Activated CD8-positive, alpha-beta memory T cell treated with anti-CD3 and anti-CD28 coated beads, Interleukin-2, amount 50 U/mL, for 24 hours (primary cell): ENCODE measurements at regions not wholly inside any gene's neighbourhood (a gene's known extent, or its start where the extent isn't known, plus 50 kb on each side); places are given as distances from the start of the nearest gene placed in this dataset.

Experiments used
- DNase-seq: peaks from one replicate; pipeline ENCODE4 v3.0.0-alpha.2; 2020; ENCODE audit errors: extremely low read depth

DNA sequence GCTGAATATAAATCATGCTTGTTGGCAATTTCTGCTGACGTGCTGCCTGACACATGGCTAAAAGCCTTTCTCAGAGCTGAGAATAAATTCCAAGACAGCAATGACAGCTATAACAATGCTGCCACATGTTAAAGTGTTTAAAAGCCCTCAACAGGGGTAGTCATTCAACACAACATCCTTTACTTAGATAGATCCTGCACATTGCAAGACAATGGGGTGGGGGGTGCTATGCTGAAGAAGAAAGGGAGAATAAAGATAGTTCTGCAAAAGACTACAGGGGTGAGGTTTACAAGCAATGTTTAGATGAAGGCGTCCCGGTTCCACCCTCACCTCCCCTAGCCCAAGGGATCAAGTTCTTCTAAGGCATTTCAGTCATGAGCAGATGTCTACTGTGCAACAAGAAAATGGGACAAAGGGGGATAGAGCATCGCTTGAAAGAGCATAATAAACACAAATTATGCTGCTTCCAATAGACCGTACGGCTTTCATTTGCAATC is 291.0 kb upstream of the ACVR2A start:
- no peak for DNase-seq

DNA sequence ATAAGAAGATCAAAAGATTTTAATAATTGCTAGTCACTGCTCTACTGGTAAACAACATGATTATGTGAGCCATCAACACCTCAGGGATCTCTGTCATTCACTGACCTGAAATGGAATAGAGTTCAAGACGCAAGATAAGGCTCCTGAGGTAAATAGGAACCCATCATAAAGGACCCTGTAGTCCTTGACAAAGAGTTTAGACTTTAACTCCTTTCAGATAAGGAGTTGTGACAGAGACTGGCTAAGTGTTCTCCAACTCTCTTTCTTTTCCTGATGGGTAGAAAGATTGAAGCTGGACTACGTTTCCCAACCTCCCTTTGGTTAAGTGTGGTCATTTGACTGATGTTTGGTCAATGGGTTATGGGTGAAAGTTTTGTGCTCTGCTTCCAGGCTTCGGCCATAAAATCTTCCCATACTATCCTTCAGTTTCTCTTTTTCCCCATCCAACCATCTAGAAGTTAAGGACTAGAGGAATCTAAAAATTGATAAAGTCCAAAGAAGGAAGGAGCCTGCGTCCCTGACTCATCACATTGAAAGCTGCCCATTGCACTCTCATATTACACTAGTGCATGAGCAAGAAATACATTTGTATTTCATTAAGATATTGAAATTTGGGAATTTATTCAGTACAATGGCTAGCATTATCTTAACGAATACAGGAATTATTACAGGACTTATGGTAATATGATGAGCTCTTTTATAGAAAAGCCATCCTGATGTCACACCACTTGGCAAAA is 293.7 kb upstream of the ACVR2A start:
- no peak for DNase-seq

DNA sequence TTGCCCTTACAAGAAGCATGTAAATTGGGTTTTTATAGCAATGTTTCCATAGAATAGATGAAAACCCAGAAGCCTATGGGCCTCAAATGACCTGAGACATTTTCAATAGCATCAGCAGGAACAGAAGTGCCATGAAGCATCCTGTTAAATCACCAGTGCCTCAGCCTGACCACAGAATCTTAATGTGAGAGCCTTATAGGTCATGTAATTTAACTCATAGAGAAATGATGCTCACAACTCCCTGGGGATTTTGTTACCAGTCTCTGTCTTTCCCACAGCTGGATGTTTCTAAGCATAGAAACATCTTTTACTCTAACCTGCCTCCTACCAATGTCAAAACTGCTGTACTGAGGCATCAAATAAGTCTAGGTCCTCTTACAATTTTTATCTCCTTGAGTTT is 295.8 kb upstream of the ACVR2A start:
- DNase-seq, result no peak

DNA sequence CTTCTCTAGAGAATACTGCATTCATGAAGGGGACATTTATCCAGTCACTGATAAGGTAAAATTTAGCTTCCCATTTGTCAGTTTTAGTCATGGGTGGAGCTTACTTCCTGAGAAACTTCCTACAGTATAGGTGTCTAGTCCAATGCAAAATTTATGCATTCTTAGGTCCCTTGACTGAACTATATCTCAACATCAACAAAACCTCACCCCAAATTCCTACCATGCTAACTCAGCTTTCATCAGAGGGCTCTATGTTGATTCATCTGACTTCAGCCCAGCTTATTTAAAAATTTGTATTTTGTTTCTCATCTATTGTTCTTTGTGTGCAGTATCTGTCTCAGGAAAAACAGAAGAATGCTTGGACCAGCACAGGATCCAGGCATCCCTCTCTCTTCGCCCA is 296.4 kb upstream of the ACVR2A start:
- DNase-seq, result no peak

DNA sequence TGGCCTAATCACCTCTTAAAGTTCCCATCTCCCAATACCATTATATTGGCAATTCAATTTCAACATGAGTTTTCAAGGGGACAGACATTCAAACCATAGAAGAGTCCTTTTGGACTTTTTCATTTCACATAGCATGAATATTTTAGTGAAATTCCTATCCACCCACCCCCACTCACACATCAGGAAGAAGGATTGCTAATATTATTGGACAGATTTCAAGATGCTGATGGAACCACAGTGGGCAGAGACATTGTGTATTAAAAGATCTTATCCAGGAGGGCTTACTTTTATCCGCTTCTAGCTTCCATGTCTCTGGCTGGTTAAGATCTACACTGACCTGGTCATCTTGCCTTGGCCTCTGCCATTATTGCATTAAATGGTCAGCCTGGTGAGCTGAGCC is 297.4 kb upstream of the ACVR2A start:
- DNase-seq, result no peak

DNA sequence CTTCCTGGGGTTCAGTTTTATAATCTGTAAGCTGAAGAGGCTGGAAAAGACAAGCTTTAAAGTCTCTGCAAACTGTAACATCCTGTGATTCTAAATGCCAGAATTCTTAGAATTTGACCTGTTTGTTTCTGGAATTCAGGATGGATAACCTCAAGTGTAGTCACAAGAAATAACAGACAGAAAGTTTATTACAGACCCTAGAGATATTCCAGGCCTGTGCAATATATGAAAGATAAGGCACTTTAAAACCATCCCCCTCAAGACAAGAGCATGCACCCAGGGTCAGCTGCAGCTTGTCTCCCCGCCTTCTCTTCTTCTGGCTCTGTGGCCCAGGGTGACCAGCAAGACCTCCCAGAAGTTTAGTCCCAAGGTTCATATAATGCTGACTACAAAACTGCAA is 298.7 kb upstream of the ACVR2A start:
- no peak for DNase-seq

DNA sequence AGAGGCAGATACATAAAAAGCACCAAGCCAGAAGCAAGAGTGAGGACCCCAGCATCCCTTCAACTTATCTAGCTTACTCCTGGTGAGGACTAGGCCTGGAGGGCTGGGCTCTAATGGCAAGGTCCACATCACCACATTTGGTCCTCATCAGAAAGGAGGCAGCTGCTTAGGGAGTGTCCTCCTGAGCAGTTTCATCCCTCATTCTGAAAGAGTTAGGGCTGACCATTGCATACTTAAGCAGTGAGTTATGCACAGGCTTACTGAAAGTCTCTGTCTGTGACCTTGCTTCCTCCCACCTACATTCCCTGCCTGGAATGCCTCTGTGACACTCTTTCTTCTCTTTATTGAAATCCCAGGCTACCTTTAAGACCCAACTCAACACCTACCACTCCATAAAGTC is 301.8 kb upstream of the ACVR2A start:
- DNase-seq, result no peak

DNA sequence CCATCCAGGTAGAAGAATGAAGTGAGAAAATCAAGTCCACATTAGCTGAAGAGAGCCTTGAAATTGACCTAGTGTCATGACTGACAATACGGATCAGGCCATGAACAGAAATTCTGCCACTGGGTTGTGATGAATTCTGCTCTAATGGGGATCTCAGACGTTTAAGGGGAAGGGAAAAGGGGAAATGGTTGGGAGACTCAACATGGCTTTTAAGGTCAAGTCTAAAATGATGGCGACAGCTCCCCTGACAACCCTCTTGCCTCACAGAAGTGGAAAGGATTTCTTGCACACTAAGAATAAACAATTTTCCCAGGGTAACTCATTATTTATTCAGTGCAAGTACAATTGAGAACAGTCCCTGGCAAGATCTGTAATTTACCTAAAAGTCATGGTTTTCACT is 302.5 kb upstream of the ACVR2A start:
- DNase-seq, result no peak

DNA sequence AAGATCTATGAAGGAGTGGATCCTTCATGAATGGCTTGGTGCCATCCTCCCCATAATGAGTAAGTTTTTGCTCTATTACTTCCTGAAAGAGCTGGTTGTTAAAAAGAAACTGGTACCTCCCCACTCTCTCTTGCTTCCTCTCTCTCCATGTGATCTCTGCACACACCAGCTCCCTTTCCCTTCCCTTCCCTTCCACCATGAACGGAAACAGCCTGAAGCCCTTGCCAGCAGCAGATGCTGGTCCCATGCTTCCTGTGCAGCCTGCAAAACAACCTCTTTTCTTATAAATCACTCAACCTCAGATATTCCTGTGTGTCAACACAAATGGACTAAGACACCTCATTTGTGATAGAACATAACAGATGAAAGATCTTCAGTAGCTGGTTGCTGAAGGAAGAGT is 303.5 kb upstream of the ACVR2A start:
- DNase-seq, result no peak

DNA sequence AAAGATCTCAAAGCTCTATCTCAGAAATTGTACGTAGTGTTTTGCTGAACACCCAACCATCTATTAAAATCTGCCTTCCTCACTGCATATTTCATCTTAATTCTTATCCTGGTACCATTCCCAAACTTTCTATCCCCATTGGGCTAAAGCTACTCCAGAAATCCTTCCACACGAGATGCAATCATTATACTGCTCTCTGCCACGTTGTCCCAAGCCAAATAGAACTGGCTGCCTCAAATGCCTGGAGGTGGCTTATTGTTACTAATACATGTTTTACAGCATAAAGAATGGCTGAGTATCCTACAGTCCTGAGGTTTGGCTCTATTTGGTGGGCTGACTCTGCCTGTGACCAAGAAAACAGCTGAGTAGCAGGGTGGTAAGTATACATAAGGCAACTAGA is 306.0 kb upstream of the ACVR2A start:
- DNase-seq, result no peak

DNA sequence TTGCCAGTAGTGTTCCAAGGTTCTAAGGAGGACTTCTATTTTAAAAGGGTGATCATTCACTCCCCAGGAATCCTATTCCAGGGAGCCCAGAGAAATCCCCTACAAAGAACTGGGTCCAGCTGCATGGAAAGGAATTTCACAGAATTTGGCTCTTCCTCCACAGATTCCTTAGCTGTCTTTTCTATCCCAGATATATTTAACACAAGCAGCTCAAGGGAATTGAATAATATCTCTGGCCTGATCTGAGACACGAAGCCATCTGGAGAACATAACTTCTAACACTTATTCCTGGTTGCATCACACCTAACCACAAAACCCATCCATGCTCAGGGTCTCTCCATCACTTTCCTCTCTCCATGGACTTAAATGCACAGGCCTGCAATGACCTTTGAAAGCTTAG is 306.7 kb upstream of the ACVR2A start:
- DNase-seq, result no peak

DNA sequence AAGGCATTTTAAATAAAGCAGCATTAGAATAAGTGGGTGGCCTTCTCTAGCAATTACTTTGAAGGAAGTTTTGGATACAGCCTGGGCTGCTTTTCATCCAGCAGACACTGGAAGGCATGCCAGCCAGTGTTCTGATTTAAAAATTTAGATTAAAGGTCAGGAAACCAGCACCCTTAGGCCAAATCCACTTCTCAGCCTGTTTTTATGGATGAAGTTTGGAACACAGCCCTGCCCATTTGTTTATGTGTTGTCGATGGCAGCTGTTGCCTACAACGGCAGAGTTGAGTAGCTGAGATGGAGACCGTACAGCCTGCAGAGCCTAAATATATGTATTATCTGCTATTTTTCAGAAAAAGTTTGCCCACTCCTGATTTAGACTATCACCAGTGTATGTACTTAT is 313.6 kb upstream of the ACVR2A start:
- no peak for DNase-seq

DNA sequence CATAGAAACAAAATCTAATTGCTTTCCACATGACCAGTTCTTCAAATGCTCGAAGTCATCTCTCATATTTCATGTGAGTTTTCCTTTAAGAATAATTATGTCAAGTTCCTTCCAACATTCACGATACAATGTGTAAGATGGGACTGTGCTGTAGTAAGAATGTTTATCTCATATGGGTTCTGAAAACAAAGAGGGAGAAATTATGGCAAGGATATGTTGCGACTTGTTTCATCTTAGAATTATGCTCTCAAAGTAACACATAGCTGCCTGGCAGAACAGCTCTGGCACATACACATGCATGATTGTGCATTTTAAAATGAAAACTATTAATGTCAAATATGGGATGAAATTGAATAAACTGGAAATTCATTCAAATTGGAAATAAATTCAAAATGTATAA is 314.8 kb upstream of the ACVR2A start:
- DNase-seq, result no peak

DNA sequence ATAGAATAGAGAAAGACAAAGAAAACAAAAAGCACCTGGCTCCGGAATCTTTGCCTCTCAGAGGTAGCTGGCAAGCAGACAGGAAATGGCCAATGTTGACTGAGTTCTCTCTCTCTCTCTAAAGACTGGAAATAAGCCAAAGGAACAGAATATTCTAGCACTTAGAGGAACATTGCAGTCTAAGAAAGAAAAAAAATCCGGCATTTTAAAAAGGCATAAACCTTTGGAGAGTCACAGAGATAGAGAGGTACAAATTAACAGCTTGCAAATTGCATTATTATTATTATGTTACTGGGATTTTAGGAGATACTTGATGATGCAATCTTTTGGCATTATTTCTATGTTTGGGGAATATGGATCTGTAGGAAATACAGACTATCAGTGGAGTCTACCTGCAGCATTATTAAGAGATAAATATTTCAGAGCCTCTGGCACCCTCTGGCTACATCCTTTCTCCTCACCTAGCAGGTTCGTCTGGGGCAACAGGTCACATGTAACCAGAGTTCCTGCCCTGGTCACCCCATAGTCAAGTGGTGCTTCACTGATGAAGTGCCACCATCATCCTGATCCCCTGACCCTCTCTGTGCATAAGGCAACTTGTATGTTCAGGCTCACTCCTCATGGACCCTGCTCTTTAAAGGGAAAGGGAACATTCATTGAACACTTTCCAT is 318.9 kb upstream of the ACVR2A start:
- DNase-seq, result no peak

DNA sequence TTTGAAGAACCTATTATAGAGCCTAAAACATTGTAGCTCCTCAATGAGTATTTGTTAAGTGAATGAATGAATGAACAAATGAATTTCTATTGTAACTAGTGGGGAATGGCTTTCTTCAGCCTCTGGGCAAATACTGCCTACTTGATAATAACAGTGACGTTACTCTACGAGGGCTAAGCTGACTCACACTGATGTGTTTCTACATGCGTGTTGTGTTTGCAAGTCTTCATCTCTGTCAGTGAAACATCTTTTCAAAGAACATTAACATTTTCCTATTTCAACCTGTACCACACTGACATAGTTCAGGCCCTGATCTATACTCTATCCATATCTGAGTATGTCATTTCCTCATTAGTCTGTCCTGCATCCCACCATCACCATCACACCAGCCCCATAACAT is 319.9 kb upstream of the ACVR2A start:
- DNase-seq, result no peak

DNA sequence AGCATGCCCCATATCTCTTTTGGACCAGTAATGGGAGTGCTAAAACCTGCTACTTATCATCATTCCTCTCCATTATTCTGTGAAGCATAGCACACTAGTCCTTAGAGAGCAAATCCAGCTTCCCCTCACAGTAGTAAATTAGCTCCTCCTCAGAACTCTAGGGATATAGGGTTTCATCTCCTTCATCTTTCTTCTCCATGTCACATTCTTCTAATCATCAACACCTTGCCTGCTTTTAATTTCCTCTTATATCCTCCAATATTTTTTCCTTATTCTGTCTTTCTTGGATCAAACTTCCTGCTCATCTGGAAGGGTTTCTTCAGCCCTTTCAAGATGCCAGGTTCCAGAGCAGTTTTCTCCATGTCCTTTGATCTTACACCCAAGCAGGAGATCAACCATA is 321.4 kb upstream of the ACVR2A start:
- no peak for DNase-seq

DNA sequence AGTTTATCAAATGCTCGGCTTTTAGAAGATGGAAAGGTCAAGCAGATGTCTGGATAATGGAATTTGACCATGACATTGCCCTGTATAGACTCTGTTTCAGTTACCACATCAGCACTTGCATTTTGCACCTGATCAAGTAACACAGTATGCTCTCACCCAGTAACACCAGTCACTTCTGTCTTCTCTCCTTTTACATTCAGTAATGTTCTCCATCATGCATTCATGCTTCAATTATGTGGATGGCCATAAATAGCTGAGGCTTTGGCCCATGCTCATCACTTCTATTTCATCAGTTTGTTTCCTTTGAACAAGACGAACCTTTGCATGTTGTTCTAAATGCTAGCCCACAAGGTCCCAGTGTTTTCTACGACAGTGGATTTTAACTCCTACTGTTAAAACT is 322.9 kb upstream of the ACVR2A start:
- no peak for DNase-seq

DNA sequence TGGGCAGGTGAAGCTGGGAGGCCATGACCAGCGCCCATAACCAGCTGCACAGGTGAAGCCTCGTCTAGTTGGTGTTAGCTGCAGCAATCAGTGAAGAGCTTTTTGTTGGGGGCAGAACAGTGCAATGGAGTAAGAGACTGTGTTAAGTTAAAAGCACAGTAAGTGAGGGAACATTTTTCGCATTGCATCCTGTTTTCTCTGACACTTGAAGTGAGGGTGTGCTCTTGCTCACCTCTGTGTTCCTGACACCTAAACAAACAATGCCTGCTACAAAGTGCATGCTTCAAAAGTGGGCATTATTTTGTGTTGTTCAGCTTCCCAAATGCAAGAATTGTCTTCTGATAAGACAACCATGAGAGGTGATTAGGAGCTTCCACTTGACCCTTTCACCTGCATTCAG is 324.0 kb upstream of the ACVR2A start:
- DNase-seq, result no peak

DNA sequence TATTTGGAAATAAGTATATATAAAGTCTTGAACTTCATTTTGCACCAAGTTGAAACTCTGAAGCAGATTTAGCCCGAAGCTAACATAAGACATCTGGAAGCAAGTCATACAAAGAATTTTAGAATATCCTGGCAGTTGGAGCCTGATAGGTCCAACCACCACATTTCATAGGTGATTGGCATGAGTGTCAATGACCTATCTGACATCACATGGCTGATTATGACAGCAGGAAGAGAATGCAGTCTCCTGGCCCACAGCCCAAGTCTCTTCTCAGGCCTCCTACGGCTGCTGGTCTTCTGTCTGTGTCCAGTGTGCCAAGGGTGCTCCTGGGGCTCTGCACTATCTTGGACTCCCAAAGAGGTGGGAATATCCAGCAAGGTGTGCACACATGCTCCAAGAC is 325.7 kb upstream of the ACVR2A start:
- DNase-seq, result no peak

DNA sequence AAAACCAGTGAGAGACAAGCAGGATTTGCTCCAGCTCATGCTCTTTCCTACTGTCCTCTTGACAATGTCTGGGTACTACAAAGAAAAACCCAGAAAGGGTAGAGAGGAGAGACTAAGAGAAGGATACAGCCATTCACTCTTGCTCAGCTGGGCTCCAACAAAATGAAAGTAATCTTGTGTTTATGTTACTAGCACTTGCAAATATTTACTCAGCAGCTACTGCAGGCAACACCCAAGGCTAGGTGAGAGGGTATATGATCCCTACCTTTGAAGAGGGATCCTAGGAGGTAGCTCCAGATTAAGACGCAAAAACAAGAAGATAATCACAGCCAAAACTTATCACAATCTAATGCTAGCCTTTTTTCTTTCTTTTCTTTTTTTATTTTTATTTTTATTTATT is 329.6 kb upstream of the ACVR2A start:
- no peak for DNase-seq

DNA sequence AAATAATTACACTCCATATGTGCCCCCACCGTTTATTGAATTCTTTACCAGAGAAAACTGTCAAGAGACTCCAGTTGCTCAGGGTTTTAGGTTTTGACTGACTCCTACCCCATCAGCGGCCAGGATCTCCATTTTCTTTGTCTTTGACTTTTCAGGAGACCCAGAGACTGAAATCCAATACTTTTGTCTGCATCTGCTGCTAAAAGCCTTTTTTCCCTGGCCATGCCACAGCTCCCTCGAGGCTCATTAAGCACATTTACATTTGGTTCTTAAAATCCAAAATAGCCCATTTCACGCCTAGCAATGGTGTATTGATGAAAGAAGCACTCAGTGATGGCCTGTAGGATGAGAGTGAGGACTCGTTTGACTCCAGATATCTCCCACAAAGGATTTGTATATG is 332.6 kb upstream of the ACVR2A start:
- no peak for DNase-seq

DNA sequence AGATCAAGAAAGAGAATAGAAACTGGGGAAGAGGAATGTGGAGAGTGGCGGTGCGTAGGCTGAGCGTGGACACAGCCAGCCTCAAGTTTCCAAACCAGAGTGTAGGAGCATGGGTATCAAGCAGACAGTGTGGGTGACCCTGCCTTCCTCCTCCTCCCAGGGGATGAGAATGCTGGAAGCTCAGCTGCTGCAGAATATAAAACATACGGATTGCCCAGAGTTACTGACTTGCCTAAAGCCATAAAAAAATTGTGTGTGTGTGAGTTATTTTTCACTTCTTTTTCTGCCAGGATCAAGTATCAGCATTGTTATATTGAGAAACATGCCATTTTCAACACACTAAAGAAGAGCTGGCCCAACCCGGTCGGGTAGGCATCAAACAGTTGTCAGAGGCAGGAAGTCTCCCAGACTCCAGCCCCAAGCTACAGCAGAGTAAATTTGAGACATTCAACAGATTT is 333.3 kb upstream of the ACVR2A start:
- DNase-seq, result no peak

DNA sequence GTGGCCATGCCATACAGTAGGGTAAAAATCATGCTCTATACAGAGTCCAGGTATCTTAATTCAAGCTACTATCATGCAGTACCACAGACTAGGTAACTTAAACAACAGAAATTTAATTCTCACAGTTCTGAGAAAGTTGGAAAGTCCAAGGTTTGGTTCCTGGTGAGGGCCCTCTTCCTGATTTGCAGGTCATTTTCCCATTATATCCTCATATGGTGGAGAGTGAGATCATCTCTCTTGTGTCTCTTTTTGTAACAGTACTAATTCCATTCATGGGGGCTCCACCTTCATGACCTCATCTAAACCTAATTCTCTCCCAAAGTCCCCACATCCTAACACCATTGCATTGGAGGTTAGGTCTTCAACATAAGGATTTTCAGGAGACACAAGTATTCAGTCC is 335.0 kb upstream of the ACVR2A start:
- DNase-seq, result no peak

DNA sequence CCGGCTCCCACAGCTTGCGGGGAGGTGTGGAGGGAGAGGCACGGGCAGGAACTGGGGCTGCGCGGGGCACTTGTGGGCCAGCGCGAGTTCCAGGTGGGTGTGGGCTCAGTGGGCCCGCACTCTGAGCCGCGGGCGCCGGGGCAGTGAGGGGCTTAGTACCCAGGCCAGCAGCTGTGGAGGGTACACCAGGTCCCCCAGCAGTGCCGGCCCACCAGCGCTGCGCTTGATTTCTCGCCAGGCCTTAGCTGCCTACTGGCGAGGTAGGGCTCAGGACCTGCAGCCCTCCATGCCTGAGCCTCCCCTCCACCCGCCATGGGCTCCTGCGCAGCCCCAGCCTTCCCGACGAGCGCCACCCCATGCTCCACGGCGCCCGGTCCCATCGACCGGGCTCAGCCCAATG is 337.9 kb upstream of the ACVR2A start:
- no peak for DNase-seq
